A673 (cell line): ENCODE measurements at regions not wholly inside any gene's neighbourhood (a gene's known extent, or its start where the extent isn't known, plus 50 kb on each side); places are given as distances from the start of the nearest gene placed in this dataset.
"Not testable (repeated sequence)": the region's sequence is repeated elsewhere in the genome, so short reads cannot be mapped to it uniquely, and the experiment has no call there.

Source experiments
- BruUV-seq: library from RNA; stranded (reverse); fragments of 400-500 nt; replicated peaks from 2 replicates; lab custom pipeline; 2021; lab: Mats Ljungman, UMichigan
- CTCF ChIA-PET: fragments of 300-600 bp; sonication (Branson Sonifier 250); formaldehyde crosslinking; loops from one replicate; lab custom pipeline; 2022; ENCODE audit warnings: antibody characterized with exemption; lab: Charles Lee
- POLR2A ChIA-PET: fragments of 300-600 bp; sonication (Branson Sonifier 250); formaldehyde crosslinking; loops from one replicate; lab custom pipeline; 2022; ENCODE audit warnings: antibody characterized with exemption; ENCODE audit not compliant: low non-redundant PET; lab: Charles Lee
- DNase-seq: peaks from one replicate; pipeline ENCODE4 v3.0.0-alpha.2; 2015; ENCODE audit warnings: low spot score
- H3K27ac ChIP-seq: fragments of 200-600 bp; sonication (generic); 2 replicates; pipeline ENCODE4 v1.5.1; 2016; ENCODE audit warnings: mixed run types, low read depth, mild to moderate bottlenecking, mixed read lengths, antibody characterized with exemption, low read length; ENCODE audit not compliant: poor library complexity, severe bottlenecking
- H3K27me3 ChIP-seq: fragments of 200-600 bp; sonication (generic); replicated peaks from 2 replicates; pipeline ENCODE4 v1.6.1; 2017; ENCODE audit warnings: mixed run types, low read depth, mild to moderate bottlenecking, mixed read lengths, antibody characterized with exemption, low read length; ENCODE audit not compliant: insufficient read depth, poor library complexity
- H3K36me3 ChIP-seq: fragments of 200-600 bp; sonication (generic); 2 replicates; pipeline ENCODE4 v1.6.1; 2016; ENCODE audit warnings: mixed run types, mild to moderate bottlenecking, mixed read lengths, antibody characterized with exemption, low read length; ENCODE audit not compliant: insufficient read depth, poor library complexity, severe bottlenecking
- H3K4me1 ChIP-seq: fragments of 200-600 bp; sonication (generic); 2 replicates; pipeline ENCODE4 v1.6.1; 2017; ENCODE audit warnings: mixed run types, mild to moderate bottlenecking, mixed read lengths, antibody characterized with exemption, low read length; ENCODE audit not compliant: insufficient read depth, poor library complexity, severe bottlenecking
- H3K4me3 ChIP-seq: fragments of 200-600 bp; sonication (generic); 2 replicates; pipeline ENCODE4 v1.5.1; 2016; ENCODE audit warnings: low read depth, mixed run types, mild to moderate bottlenecking, mixed read lengths, low read length; ENCODE audit not compliant: poor library complexity, severe bottlenecking
- H3K9me3 ChIP-seq: fragments of 200-600 bp; sonication (generic); 2 replicates; pipeline ENCODE4 v1.6.1; 2016; ENCODE audit warnings: mixed run types, low read depth, mild to moderate bottlenecking, mixed read lengths, antibody characterized with exemption, low read length; ENCODE audit not compliant: poor library complexity, severe bottlenecking
- intact Hi-C: fragments of 100-400 bp; cut with micrococcal nuclease; formaldehyde crosslinking; loops from one replicate; pipeline ENCODE4 v1.10.0; 2022; ENCODE audit not compliant: unreplicated experiment

DNA sequence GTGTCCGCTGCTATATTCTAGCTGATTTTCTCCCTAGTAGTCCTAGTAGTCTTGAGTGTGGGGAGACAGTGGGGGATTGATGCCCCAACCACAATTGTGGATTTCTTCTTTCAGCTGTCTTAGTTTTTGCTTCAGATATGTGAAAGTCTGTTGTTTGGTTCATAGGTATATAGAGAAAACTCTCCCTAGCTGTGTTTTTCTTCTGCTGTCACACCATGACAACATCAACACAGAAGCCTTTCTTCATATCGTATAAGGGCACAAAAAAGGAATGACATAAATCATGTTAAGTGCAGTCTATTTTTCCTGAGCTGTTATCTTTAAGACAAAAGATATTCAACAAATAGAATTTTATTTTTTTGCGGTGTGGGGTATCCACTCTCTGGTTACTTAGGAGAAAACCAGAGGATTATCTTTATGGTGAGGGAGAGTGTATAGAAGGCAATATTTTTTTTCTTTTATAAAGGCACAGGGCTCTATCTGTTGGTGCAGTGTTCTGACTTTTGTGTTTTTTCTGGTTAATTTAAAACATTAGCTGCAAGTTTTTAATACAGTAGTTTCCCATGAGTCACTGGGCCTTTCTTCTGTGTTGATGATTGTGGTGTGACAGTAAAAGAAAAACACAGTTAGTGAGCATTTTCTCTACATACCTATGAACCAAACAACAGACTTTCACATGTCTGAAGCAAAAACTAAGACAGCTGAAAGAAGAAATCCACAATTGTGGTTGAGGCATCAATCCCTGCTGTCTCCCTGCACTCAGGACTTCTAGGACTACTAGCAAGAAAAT lies 139.3 kb upstream of the PLGLB2 start:
- DNase-seq, intact Hi-C loops, POLR2A ChIA-PET, H3K4me3 ChIP-seq, BruUV-seq, H3K4me1 ChIP-seq, H3K27me3 ChIP-seq, CTCF ChIA-PET, H3K27ac ChIP-seq, H3K9me3 ChIP-seq, H3K36me3 ChIP-seq: not testable (repeated sequence)

DNA sequence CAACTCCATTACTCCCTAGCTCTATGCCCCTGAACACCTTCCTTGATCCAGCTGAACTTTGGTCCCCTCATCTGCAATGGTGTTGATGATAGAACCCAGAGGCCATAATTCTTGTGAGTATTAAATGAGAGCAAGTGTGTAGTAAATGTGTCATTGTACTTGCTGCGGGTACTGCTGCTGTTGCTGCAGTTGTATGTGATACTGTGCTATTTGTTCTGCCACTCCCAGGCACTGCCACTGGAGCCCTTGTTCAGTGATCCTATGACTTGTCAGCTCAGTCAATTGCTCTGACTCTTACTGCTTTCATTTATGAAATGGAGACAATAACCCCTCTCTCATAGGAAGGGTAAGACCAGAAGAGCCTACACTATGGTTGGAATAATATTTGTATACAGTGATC lies 136.9 kb upstream of the PLGLB2 start:
- POLR2A ChIA-PET, BruUV-seq, DNase-seq, H3K36me3 ChIP-seq, H3K4me1 ChIP-seq, CTCF ChIA-PET, H3K4me3 ChIP-seq, H3K27me3 ChIP-seq, intact Hi-C loops, H3K9me3 ChIP-seq, H3K27ac ChIP-seq: not testable (repeated sequence)

DNA sequence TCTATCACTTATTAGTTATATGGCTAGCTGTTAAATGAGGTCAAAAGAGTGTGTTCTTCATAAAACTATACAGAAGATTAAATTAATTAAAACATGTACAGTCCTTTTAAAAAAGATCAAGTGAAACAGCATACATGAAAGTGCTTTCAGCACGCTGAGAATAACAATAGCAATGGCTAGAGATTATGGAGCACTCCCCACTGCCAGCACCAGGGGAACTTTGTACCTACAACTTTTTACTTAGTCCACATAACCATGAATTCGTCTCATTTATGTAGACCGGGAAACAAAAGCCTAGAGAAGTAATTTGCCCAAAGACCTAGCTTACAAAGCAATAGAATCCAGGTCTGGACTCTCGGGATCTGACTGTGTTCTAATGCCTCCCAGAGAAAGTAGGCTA lies 136.5 kb upstream of the PLGLB2 start:
- H3K9me3 ChIP-seq, intact Hi-C loops, POLR2A ChIA-PET, H3K36me3 ChIP-seq, H3K27ac ChIP-seq, H3K4me1 ChIP-seq, H3K4me3 ChIP-seq, H3K27me3 ChIP-seq, BruUV-seq, CTCF ChIA-PET, DNase-seq: not testable (repeated sequence)

DNA sequence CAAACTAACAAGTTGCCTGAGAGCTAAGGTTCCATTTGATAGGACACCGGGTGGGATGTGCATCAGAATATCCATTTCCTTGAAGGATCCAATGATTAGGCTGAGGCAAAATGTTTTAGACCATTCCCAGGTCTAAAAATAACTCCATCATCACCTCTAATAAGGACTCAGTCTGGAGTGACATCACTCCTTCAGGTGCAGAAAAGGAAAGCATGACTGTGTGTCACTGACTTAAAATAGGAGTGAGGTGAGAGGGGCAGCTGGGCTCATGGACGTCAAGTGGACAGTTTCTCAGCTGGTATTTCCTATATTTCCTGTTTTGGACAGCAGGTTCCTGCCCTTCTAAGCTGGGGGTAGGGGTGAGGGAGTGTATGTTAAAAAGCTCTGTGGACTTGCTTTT lies 135.9 kb upstream of the PLGLB2 start:
- CTCF ChIA-PET, DNase-seq, POLR2A ChIA-PET, H3K36me3 ChIP-seq, BruUV-seq, H3K4me1 ChIP-seq, H3K27me3 ChIP-seq, H3K4me3 ChIP-seq, H3K9me3 ChIP-seq, intact Hi-C loops, H3K27ac ChIP-seq: not testable (repeated sequence)

DNA sequence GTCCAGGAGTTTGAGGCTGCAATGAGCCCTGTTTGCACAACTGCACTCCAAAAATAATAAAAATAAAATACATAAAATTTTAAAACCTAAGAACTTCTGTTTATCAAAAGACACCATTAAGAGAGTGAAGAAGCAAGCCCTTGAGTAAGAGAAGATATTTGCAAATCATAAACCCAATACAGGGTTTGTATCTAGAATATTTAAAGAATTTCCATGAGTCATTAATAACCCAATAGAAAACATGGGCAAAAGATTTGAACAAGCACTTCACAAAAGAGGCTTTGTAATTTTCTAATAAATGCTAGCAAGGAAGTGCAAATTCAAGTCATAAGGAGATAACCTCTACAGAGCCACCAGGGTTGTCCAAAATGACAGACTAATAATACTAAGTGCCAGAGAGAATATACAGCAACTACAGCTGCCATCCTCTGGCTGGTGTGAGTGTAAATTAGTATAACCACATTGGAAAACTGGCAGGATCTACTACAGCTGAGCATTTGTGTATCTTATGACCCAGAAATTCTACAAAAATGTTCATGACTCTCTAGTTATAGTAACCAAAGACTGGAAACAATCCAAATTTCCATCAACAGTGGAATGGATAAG lies 133.0 kb upstream of the PLGLB2 start:
- H3K4me3 ChIP-seq, H3K36me3 ChIP-seq, intact Hi-C loops, BruUV-seq, H3K27me3 ChIP-seq, H3K9me3 ChIP-seq, DNase-seq, CTCF ChIA-PET, H3K4me1 ChIP-seq, POLR2A ChIA-PET, H3K27ac ChIP-seq: not testable (repeated sequence)

DNA sequence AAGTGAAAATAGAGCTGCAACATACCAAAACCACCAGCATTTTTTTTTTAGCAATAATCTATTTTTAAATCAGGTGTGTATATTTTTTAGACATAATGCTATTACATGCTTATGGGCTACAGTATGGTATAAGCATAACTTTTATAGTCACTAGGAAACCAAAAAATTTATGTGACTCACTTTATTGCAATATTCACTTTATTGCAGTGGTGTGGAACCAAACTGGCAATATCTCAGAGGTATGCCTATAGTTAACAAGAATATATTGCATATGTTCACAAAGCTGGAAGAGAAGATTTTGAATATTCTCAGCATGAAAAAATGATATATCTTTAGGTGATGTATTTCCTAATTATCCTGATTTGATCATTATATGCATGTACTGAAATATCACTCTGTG lies 128.8 kb upstream of the PLGLB2 start:
- H3K36me3 ChIP-seq, H3K27me3 ChIP-seq, DNase-seq, H3K27ac ChIP-seq, H3K9me3 ChIP-seq, H3K4me3 ChIP-seq, BruUV-seq, H3K4me1 ChIP-seq, intact Hi-C loops, POLR2A ChIA-PET, CTCF ChIA-PET: not testable (repeated sequence)

DNA sequence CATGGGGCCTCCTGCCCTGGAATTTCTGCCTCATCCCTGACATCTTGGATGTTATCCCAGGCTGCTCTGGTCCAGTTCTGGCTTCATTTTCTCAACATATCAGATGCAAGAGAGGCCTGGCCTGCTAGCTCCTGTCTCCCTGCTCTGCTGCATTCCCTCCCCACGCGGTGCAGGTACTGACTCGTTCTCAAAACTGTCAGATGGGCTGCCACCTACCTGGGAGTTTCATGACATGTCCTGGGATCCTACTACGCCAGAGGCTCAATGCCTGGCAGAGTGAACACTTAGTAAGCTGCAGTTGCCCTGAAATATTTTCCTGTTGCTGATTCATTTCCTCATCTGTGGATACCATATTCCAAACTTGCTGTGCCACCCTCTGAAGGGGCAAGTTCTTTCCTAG lies 126.7 kb upstream of the PLGLB2 start:
- H3K4me3 ChIP-seq, H3K27me3 ChIP-seq, H3K9me3 ChIP-seq, intact Hi-C loops, H3K27ac ChIP-seq, H3K36me3 ChIP-seq, BruUV-seq, POLR2A ChIA-PET, H3K4me1 ChIP-seq, CTCF ChIA-PET, DNase-seq: not testable (repeated sequence)
